ELF-1 (cell line): ENCODE measurements at regions not wholly inside any gene's neighbourhood (a gene's known extent, or its start where the extent isn't known, plus 50 kb on each side); places are given as distances from the start of the nearest gene placed in this dataset.

Experiments used
- DNase-seq: peaks from one replicate; pipeline ENCODE4 v3.0.0-alpha.2; 2016; ENCODE audit warnings: low read depth, low spot score

DNA sequence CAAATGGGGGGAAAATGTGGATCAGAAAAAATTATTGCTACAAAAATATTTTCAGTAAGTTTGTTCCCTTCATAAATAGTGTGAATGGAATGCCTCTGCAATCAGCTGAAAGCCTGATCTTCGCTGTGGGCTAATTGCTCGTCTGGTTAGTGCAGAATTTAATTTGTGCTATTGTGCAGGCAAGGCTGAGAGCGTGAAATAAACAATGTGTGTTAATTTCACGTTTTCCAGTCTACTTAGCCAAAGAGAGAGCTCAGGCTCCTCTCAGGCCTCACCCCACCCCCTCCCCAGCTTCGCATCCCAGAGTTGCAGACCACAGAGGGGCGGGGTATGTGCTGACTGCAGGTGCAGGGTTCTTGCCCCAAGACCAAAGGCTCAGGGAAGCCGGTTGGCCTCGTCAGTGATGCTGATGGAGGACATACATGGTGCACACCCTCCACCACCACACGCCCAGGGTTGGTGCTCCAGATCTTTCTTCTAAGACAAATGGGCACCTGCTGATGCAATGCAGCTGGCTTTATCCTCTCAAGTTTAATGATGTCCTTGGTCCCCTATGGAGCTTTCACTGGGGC lies 302.6 kb upstream of the SLC14A2 start:
- no peak for DNase-seq

- DNase-seq, result peak; percentile 26
Observed at GRCh38 chr18:45316127-45316526, 299.1 kb upstream of the SLC14A2 start.

- no peak for DNase-seq
Observed at GRCh38 chr18:45317948-45318640, 297.2 kb upstream of the SLC14A2 start.

DNA sequence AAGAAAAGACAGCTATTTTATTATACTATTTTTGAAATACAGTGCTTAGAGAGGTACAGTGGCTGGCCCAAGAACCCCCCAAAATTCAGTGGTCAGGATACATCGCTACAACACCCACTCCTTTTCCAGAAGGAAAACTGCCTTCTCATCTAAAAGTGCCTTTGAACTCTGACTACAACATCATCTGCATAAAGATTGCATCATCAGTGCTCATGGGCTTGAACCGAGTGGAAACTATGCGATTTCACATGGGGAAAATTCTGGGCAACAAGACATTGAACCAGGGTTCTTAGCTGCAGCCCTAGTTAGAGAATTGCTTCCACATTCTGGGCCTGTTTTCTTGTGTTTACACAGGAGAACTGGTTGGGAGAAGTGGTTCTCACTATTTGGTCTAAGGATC lies 294.6 kb upstream of the SLC14A2 start:
- no peak for DNase-seq

DNA sequence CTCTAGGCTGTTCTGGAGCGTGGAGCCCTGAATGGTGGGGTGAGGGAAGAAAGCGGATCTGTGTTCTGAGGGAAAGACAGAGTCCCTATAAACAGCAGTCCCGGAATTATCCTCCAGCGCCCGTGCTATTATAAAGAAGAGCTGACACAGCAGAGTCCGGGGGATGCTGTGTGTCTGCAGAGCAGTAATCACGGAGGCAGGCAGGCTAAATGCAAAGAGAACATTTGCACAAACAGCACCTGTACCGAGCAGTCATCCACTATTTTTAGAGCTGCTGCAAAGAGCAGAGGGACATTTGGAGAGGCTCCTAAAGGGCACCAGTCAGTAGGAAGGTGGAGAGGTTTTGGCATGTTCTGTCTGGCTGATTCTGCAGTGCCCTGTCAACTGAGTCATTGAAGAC lies 293.8 kb upstream of the SLC14A2 start:
- DNase-seq, result no peak

GRCh38 chr18:45322343-45322742 lies 292.9 kb upstream of the SLC14A2 start:
- no peak for DNase-seq

DNA sequence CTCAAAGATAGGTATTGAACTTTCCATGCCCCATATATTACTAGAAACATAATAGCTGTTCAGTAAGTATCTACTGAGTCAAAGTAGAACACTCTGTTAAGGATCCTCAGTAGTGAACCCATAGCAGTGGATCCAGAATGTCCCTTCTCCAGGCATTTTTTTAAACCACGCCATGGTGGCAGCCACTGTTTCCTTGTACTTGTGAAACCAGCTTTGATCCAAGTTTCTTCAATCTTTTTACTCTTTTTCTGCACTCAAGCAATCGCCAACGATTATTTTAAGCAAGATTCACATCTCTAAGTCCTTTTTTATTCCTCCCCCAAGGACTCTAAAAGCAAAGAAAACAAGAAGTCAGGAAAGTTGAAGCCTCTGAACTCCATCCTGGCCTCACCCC lies 291.2 kb upstream of the SLC14A2 start:
- no peak for DNase-seq

DNA sequence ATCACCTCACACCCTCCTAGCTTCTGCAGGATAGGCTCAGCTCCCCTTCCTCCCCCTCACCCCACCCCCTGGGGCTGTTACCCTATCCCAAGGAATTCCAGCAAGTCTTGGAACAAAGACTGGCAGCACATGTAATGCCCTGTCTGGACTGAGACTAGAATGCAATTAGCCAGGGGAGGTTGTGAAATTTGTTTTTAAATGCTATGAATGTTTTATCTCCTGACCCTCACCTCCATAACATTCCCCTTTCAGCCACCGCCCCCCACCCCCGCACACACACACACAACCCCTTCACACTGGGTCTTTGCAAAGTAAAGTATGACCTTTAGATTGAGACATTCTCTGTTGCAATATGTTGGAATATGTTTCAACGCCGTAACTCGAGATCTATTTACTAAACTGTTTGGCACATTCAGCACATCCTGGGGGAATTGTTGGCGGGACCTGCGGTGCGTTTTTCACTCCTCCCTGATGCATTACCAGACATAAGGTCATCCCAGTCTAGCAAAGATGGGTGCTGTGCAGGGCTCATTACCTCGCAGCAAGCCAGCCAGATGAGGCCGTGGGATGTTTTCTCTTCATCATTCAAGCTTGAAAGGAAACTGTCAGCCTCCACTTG lies 290.7 kb upstream of the SLC14A2 start:
- peak; percentile 37 for DNase-seq

GRCh38 chr18:45325778-45326177 lies 289.5 kb upstream of the SLC14A2 start:
- no peak for DNase-seq

GRCh38 chr18:45326505-45326904 lies 288.8 kb upstream of the SLC14A2 start:
- DNase-seq, result no peak

DNA sequence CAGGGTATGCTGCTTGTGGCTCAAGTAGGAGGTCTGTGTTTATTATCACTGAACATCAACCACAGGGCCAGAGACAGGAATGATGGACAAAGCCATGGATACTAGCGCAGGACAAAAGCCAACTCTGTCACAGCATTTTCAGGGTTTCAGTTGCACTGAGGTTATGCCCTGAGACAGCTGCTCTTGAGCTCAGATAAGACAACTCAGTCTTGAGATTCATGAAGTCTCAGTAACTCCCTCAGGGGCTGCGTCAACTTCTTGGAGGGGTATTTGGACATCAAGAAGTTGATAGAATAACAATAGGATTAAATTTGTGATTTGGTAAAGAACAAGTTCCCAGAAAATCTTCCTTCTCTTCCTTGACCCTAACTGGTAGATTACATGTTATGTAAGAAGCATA lies 287.0 kb upstream of the SLC14A2 start:
- no peak for DNase-seq

DNA sequence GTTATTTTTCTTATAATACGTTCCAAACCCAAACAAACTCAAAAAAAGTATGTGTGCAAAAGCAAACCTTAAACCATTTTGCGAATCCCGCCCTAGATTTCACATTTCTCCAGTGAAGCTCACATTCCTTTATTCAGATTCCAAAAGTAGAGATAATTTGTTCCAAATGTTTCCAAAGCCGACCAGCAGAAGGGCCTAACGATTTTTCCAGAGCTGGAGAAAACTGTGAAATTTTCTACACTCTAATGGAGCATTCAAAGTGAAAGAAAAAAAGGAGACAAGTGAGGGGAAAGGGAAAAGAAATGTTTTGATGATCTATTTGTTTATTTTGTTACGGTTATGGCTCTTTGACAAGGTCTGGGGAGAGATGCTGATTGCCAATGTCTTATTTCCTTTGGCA lies 286.5 kb upstream of the SLC14A2 start:
- DNase-seq, result no peak

GRCh38 chr18:45329316-45329715 lies 286.0 kb upstream of the SLC14A2 start:
- DNase-seq, result no peak

DNA sequence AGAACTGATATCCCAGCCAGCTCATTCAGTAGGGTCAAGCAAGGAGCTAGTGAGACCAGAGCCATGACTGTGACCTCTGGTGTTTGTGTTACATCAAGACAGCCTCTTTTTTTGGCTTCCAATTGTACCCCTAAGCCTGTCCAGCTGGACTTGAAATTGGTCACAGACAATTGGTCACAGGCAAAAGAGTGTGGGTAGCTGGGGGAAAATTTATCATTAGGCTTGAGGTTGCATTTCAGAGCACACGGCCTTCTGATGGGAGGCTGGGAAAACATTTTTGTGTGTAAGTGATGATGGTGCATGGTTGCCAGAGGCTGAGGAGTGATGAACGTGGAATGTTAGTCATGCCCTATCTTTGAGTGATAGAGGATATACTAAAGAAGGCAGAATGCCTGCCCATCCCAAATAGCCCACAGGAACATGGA lies 285.1 kb upstream of the SLC14A2 start:
- no peak for DNase-seq

GRCh38 chr18:45332871-45333270 lies 282.4 kb upstream of the SLC14A2 start:
- no peak for DNase-seq

DNA sequence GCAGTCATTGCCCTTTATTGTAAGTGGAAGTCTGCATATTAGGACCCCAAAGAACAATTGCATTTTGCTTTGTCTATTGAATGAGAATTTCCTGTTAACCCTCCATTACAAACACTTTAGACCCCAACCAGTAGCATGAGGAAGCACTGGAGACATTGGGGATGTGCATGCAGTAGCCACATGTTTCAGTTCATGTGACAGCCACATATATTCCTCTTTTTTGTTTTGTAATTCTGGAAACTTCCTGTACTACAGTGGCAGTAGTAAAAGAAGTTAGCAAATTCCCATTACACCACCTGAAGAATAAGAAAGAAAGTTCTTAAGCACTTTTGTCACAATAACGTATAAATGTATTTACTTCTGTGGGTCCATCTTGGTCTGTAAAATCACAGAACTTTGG lies 281.1 kb upstream of the SLC14A2 start:
- no peak for DNase-seq

DNA sequence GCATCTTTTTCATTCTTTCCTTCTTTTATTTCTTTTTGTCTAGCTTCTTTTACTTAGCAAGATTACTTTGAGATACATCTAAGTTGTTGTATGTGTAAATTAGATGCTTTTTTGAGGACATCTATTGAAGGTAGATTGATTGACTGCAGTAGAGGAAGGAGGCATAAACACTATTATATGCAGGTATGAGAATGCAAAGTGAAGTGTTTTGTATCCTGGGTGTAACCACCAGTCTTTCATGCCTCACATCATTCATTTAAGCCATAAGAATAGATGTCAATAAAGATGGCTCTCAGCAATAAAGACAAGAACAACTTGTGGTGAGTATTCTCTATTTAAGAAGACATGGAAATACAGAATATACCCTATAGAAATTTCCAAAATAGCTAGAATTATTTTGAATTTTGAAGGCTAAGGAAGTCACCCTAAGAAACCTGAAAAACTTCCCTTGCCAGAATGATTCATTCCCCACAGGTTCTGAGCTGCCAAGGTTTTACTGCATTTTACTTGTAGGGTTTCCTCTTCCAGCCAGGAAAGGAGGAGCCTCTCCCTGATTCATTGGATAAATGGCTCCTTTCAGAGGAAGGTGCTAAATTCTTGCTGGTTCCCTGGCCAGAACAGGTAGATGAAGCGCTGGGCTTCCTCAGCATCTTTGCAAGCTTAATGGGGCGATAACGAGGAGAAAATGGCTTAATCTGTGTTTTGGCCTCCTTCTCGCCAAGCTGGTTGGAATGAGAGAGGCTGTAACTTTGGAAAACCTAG lies 279.8 kb upstream of the SLC14A2 start:
- DNase-seq, result peak; percentile 48

- no peak for DNase-seq
Observed at GRCh38 chr18:45336448-45336847, 278.8 kb upstream of the SLC14A2 start.

GRCh38 chr18:45337477-45337876 lies 277.8 kb upstream of the SLC14A2 start:
- no peak for DNase-seq

GRCh38 chr18:45339810-45340550 lies 275.3 kb upstream of the SLC14A2 start:
- DNase-seq, result no peak

DNA sequence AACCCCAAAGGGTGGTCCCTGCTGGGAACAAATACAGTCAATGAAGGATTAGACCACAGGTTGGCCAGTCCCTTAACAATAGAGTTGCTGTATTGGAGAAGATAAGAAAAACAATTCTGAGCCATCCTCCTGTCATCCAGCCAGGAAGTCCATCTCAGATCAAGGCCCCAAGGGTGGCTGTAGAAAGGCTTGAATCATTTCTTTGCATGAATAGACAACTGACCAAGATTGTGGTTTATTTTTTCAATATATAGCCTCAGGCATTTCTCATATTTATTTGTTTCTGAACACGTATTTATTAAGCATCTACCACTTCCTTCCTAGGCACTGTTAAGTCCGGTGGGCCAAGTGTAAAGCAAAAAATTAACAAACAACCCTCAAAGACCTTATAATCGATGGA lies 274.4 kb upstream of the SLC14A2 start:
- DNase-seq, result no peak

GRCh38 chr18:45341454-45341853 lies 273.8 kb upstream of the SLC14A2 start:
- no peak for DNase-seq
